HG02759 (cell line): ENCODE measurements at regions not wholly inside any gene's neighbourhood (a gene's known extent, or its start where the extent isn't known, plus 50 kb on each side); places are given as distances from the start of the nearest gene placed in this dataset.

Source experiments
- ATAC-seq: cut with Tn5 transposase; IDR thresholded peaks from one replicate; pipeline ENCODE4 v1.9.1; 2021; ENCODE audit warnings: mild to moderate bottlenecking, moderate library complexity; ENCODE audit not compliant: unreplicated experiment

DNA sequence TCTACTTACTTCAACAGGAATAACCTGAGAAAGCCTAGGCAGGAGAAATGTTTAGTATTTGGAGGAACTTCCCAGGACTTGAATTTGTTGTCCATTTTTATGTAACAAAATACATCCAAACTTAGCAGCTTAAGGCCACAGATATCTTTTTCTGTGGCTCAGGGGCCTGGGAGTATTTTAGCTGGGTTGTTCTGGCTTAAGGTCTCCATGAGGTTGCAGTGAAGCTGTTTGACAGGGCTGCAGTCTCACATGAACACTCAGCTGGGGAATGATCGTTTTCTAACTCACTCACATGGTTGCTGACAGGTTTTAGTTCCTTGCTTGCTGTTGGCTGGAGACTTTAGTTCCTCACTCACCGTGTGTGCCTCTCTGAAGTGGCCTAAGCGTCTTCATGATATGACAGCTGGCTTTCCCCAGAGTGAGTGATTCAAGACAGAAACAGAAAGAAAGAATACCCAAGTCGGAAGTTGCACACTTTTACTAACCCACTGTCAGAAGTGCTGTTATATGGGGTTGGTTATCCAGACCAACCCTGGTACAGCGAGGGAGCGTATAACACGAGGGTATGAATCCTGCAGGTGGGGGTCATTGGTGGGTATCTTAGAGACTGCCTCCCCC lies 229.7 kb upstream of the TBL1XR1 start:
- peak; percentile 99 for ATAC-seq

DNA sequence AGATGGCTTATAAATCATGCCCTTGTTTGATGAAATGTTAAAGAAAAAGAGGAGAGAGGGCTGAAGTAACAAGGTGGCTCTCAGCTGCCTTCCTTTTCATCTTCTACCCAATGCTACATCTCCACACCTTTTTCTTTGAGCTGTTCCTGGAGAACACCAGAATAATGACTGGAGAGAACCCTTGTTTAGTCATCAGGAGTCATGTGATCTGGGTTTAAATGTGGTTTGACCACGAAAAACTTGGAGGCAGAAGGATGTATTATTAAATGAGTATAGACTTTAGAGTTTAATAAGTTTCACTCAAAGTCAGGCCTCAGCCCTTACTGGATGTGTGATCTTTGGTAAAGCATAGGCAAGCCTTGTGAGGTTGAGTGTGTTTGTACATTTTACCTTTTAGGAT lies 230.3 kb upstream of the TBL1XR1 start:
- ATAC-seq, result no peak

DNA sequence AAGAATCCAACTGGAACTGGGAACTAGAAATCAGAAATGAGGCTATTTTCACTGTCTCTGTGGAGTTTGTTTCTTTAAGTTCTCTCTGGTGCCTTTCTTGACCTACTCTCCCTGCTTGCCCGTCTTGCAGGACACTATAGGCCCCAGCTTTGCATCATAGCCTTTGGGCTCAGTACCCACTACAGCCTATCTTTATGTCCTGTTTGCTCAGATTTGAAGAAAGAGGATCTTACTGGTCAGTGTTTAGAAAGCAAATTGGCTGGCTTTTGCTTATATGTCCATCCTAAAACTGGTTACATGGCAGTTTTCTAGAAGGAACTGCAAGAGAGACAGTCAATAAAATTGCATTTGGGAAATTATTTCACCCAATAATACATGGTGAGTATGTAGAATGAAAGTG lies 231.8 kb upstream of the TBL1XR1 start:
- no peak for ATAC-seq

DNA sequence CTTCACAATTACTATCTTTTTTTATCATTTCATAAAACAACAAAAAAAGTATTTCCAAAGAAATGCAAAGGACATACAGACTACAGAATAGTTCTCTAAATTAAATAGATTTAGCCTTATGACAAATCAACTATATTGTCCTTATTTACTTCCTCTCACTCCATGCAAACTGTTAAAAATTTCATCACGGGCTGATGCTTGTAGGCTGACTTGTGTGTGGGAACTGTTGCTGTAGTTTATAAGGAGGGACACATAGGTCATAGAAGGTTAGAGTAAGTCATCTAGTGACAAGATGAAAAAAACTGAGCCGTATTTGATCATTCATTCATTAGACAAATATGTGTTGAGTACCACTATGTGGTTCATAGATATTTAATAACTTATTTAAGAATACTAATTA lies 232.5 kb upstream of the TBL1XR1 start:
- ATAC-seq, result no peak

DNA sequence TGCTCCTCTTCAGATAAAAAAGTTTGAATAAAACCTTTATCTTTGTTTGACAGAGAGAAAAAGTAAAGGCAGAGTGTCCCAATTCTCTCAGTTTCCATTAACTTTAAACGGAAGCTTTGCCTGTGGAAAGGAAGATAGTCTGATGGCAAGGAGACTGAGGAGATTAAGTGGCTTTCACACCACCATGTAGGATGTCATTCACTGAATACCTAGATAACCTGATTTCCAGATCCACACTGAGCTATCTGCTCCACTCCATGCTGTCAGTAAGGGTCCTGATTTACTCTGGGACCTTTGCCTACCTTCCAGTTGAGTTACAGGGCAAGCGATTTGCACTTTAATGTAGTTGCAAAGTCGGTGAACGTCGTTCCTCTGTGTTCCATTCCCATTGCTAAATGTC lies 233.4 kb upstream of the TBL1XR1 start:
- no peak for ATAC-seq

DNA sequence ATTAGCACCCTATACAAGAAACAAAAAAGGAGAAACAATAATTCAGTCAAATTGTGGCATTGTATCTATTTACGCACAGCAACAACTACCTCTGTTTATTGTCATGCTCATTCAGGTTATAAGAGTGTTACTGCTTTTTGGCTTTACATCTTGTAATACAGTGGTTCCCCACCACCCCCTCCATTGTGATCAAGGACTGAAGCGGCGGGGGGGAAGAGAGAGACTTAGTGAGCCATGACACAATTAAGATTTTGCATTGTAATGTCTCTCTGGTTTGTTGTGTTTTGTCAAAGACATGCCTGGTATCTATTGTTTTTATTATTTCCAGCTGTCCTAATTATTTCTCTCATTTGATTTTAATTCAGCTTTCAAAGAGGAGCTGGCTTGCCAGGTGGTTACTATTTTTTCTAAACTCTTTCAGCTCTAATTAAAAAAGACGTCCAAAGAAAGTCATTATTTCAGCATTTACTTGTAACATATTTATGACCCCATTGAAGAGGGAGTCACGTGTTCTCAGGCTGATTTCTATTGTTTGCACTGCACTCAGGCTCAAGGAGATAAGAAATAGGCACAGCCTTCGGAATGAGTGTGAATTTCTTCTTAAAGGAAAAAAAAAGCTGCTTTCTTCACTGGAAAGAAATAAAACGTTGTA lies 234.4 kb upstream of the TBL1XR1 start:
- no peak for ATAC-seq

DNA sequence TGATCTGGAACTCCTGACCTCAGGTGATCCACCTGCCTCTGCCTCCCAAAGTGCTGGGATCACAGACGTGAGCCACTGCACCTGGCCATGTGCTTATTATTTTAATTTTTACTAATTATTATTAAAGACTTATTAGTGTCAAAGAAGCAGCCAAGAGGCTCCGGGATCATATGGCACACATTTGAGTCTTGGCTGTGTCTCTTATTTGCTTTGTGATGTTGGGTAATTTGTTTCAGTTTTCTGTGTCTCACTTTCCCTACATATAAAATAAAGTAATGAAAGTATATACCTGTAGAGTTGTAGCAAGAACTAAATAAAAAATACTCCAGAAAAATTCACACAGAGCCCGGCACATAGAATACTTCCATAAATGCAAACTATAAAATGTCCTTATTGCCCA lies 238.0 kb upstream of the TBL1XR1 start:
- ATAC-seq, result no peak

DNA sequence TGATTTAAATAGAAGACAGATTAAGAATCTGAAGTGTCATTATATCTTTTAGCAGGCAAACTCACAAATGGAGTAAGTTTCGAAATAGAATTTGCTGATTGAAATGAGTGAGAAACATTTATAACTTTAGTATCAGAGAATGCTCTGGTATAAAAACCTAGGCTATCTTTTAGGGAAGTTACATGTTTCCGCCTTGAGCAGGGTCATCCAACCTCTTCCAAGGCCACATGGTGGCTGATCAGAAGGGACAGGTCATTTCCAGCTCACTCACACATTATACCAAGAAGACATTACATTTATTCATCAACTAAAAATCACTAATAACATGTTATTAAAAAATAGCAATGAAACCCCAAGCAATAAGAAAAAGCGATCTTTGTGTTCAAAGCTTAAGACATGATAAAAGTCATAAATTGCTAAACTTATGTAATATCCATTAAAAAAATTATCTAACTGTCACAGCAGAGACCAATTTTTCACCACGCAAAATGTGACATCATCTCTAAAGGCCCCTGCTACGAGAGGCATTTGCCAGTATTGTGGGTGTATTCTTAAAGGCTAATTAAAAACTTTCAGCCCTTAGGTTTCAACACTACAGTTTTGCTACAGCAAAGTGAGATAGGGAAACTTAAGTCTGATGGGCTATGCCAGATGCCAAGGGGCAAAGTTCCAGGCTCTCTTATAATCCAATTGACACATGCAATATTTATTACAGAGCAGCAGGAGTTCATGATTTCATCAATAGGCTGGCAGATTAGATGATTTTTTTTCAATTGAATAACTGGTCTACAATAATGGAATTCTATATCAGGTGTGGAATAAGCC lies 240.4 kb upstream of the TBL1XR1 start:
- ATAC-seq, result no peak

DNA sequence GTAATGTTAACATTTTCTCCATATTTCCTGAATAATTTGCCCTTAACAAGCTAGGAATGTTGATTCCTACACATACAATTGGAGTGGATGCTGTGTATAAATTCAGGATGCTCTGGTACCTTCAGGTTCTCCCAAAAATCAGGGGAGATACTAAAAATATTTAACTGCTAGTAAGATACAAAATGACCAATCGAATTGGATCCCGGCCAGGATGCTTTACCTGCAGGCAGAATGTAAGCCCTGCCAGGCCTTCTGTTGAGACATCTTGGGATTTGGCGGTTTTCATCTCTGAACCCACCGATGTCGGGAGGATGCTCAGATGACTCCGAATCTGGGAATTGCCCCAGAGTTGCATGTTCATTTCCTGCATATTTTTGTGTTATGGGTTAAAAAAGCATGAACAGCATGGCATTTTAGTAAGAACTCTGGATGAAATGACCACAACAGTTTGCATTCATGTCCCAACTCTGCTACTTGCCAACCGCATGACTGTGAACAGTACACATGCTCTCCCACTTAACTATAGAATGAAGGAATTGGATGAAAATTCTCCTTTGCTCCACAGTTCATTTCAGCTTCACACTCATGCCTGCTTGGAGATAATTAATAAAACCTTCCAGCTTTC lies 241.4 kb upstream of the TBL1XR1 start:
- no peak for ATAC-seq

DNA sequence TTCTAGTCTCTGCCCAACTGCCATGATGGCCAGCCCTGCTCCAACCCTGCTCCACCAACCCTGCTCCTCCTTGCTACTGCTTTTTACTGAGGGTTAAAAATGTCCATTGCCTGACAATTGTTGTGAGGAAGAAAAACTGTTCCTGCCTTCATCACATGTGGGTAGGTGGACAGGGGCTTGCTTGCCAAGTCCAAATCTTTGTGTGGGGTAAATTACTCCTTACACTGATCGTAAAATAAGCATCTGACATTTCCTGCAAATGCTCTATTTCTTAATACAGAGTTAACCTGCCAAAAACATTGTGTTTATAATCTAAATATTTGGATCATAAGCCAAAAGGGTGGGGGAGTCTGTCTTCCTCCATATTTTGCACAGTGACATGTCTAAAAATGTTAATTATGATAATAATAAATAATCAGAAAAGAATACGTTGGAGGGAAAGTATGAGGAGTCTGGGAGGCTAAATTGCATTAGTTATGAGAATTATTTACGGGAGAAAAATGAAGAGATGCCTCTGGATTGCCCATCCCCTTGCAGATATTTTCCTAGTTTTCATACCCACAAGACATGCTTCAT lies 242.5 kb upstream of the TBL1XR1 start:
- no peak for ATAC-seq

DNA sequence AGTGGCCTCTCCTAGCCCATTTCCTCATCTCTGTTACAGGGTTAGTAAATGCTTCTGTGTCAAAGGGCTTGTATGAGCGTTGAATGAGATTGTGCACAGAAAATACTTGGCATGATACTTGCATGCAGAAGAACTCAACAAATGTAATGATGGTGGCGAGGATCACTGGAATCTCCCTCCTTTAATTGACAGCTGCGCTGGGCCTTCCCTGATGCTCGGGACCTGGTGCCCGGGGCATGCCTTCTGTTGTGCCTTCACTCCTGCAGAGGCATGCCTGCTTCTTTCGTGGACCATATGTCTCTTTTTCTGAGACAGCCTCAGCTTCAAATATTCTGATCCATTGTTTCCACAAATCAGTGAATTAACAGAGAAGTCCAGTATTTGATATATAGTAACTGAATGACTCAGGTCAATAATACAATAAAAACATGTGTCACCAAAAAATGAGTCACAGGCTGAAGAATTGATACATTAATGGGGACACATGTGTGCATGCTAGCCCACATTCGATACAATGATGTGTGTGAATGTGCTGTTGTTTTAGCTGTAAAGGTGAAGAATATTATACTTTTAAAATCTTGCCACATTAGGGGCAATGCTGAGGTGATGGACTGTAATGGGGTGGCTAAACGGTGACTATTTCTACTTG lies 243.3 kb upstream of the TBL1XR1 start:
- no peak for ATAC-seq

DNA sequence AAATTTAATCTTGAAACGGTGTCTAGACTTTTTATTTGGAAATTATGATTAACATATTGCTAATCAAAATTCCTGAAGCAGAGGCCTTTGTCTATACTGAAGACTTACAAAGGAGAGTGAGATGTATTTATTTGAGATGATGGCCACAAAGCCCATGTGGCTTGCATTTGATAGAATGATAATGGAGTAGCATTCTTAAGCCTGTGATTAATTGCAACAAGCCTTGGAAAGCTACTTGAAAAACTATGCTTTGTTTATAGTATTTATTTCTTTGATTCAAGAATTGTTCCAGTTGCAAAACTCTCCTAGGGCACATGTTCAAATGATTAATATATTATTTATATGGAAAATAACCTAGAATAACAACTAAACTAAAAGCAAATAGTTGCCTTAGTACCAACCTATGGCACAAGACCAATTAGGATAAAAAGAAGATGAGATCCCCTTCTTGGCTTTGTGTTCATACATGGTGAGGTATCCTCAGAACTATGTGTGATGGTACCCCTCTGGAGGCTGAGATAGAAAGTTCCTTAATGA lies 244.1 kb upstream of the TBL1XR1 start:
- no peak for ATAC-seq

DNA sequence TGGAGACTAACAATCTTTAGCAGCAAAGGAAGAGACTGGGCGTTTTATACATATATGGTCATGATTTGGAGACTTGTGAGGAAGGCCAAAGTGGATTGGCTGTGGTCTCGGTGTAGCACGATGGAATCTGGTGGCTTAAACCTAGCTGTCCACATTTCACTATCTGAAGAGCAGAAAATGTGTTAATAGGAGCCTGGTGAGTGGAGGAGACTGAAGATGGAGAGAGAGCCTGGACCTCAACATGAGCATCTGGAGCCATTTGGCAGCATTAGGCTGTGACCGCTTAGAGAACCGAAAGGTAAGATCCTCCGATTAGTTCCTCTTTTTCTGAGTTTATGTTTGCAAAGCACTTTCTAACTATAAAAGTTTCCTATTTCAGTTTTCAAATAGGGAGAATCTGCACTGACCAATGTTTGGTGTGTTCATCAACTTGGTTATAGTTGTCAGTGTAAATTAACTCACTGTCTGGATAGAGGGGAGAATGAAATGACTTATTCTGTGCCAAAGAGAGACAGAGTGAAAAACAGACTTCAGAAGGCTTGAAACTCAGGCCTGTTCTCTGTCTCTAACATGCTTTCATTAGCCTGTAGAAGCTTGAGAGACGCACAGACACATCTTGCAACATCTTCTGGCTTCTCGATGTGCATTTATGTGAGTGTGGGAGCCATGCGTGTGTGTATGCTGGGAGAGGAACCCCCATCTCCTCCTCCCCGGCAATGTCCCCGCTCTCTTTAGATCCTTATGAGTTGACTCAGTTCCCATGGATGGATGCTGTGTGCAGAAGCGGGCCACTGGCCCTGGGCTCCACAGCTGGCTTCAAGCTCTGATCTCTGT lies 244.7 kb upstream of the TBL1XR1 start:
- ATAC-seq, result peak; percentile 97

DNA sequence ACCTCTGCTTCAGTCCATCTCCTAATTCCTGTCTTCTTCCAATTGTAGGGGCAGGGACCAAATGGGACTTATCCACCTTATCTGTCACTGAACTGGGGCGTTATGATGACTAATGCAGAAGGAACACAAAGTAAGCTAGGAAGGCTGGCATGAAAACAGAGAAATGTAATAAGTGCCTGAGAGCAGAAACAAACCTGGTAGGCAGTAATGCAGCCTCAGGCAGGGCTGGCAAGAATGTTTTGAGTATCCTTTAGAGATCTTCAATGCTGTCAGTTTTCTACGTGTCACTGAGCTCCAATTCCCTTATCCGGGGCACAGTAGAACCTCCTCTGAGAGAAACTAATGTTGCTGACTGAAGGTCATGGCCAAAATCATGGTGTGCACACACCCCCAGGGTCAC lies 246.2 kb upstream of the TBL1XR1 start:
- no peak for ATAC-seq

DNA sequence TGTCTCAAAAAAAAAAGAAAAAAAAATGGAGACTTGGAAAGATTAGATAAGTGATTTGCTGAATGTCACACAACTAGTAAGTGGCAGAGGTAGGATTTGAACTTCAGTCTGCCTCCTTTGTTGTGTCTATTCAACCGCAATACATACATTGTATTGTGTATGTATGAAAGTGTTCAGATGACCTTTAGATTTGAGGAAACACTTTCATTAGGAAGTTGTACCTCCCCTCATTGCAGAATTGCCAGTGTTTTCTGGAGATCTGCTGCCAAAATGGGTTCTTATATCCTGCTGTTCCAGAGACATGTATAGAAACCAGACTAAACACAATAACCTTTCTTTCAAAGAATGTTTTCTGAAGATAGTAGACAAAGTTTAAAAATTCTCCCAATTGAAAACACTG lies 247.4 kb upstream of the TBL1XR1 start:
- no peak for ATAC-seq

DNA sequence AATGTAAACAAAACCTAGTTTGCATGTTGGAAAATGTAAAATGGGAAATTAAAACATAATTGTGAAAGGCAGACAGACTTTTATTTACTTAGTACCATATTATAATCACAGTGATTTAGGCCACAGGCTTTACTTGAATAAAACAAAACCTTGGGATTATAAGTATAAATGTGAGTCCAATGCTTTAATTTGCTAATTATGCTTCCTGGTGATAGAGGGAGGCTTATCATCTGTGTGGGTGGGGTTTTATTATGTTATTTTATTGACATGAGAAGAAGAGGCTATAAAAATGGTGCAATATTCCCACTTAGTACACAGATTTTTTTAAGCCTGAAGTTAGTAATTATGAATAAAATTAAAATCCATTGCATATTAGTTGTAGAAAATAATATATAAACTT lies 248.3 kb upstream of the TBL1XR1 start:
- ATAC-seq, result no peak

DNA sequence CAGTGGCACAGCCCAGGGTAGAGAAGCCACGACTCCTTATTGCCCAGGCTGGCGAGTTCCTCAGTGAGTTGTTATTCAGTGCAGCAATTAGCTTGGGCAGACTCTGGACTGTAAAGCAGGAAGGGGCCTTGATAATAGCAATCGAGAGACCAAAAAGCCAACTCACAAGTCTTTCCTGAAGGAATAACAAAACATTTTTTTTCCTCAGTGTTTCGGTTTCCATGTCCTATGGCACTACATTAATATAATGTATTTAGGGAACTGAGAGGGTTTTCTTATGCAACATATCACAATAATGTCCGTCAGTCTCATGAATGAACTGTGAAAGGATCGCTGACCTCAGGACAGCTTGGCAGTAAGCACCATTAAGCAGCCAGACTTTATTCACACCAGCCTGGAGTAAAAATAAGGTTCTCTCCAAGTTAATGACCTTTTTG lies 248.9 kb upstream of the TBL1XR1 start:
- ATAC-seq, result no peak

DNA sequence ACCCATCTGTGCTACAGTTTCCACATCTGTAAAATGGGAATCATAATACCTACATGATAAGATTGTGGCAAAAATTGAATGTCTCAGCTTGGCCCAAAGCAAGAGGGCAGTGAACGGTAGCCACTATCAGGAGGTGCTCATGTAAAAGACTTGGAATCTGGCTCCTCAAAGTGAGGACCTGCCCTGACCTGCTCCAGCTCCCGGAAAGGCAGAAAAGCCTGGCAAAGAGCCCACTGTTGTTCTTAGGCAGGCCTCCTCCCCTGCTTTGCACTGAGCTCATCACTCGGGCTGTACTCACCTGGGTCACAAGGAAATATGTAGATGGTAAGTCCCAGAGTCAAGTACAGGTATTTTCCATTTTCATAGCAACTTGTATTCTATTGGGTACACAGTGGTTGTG lies 250.7 kb upstream of the TBL1XR1 start:
- ATAC-seq, result no peak

DNA sequence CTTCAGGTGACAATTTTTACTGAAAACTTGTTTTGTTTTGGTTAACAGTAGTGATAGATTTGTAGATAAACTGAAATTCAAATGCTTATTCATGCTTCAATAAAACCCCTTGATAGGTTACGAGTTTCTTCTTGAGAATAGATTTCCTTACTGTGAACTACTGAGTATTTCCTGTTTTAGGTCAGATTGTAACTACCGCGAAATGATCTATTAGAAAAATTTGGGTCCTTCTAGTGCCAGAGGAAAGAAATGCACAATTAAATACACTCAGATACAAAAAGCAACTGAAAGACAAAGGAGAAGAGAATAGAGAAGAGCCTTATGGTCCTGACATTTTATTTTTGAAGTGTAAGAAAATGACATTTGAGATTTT lies 251.7 kb upstream of the TBL1XR1 start:
- peak; percentile 15 for ATAC-seq
